WTC11 (cell line): ENCODE measurements at regions not wholly inside any gene's neighbourhood (a gene's known extent, or its start where the extent isn't known, plus 50 kb on each side); places are given as distances from the start of the nearest gene placed in this dataset.

ENCODE experiments used
- ATAC-seq: fragments of 200-7000 bp; cut with Tn5 transposase; 2 replicates; pipeline ENCODE4 v1.10.0; 2021; ENCODE audit warnings: mild to moderate bottlenecking, moderate library complexity
- CTCF ChIA-PET: fragments of 300-600 bp; sonication (Branson Sonifier 250); formaldehyde crosslinking; loops from one replicate; lab custom pipeline; 2021; ENCODE audit warnings: antibody characterized with exemption; lab: Charles Lee
- POLR2A ChIA-PET: fragments of 350-600 bp; sonication (Branson Sonifier 250); formaldehyde crosslinking; loops from one replicate; lab custom pipeline; 2021; ENCODE audit warnings: antibody characterized with exemption; lab: Charles Lee
- DNase-seq: peaks from one replicate; pipeline ENCODE4 v3.0.0; 2021; ENCODE audit warnings: low spot score
- H3K27ac Mint-ChIP-seq: 2 replicates; pipeline ENCODE4 v1.8.0; 2021; ENCODE audit warnings: mixed read lengths
- H3K27me3 Mint-ChIP-seq: 2 replicates; pipeline ENCODE4 v1.8.0; 2021; ENCODE audit warnings: low read depth, mild to moderate bottlenecking, moderate library complexity, mixed read lengths
- H3K36me3 Mint-ChIP-seq: 2 replicates; pipeline ENCODE4 v1.8.0; 2021; ENCODE audit warnings: mixed read lengths
- H3K4me1 Mint-ChIP-seq: 2 replicates; pipeline ENCODE4 v1.8.0; 2022; ENCODE audit warnings: mixed read lengths
- H3K4me3 Mint-ChIP-seq: 2 replicates; pipeline ENCODE4 v1.8.0; 2021; ENCODE audit warnings: mild to moderate bottlenecking, moderate library complexity, mixed read lengths
- H3K9me3 Mint-ChIP-seq: 2 replicates; pipeline ENCODE4 v1.8.0; 2021; ENCODE audit warnings: mixed read lengths
- CREM ChIP-seq: sonication (generic); formaldehyde crosslinking; IDR thresholded peaks from 2 replicates; pipeline ENCODE4 v1.8.1; 2022; ENCODE audit warnings: mild to moderate bottlenecking, missing genetic modification reagents, moderate library complexity
- E2F1 ChIP-seq: sonication (generic); formaldehyde crosslinking; IDR thresholded peaks from 2 replicates; pipeline ENCODE4 v1.8.0; 2022; ENCODE audit warnings: mild to moderate bottlenecking, missing genetic modification reagents
- HMGA2 ChIP-seq: fragments of 250-450 bp; sonication (Bioruptor Pico); IDR thresholded peaks from 2 replicates; pipeline ENCODE4 v1.4.0; 2021; ENCODE audit warnings: mild to moderate bottlenecking, moderate library complexity
- PREB ChIP-seq: sonication (generic); formaldehyde crosslinking; IDR thresholded peaks from 2 replicates; pipeline ENCODE4 v1.8.1; 2022; ENCODE audit warnings: mild to moderate bottlenecking, missing genetic modification reagents, moderate library complexity, borderline replicate concordance
- TEAD4 ChIP-seq: sonication (generic); formaldehyde crosslinking; IDR thresholded peaks from 2 replicates; pipeline ENCODE4 v1.8.0; 2022; ENCODE audit warnings: mild to moderate bottlenecking, missing genetic modification reagents
- ZNF219 ChIP-seq: sonication (generic); formaldehyde crosslinking; IDR thresholded peaks from 2 replicates; pipeline ENCODE4 v1.8.0; 2023; ENCODE audit warnings: missing genetic modification reagents, mild to moderate bottlenecking, borderline replicate concordance
- ZNF281 ChIP-seq: sonication (generic); formaldehyde crosslinking; IDR thresholded peaks from 2 replicates; pipeline ENCODE4 v1.8.0; 2023; ENCODE audit warnings: mild to moderate bottlenecking, missing genetic modification reagents
- ZSCAN18 ChIP-seq: fragments of 250-450 bp; sonication (Bioruptor Pico); IDR thresholded peaks from 2 replicates; pipeline ENCODE4 v2.1.2; 2022; ENCODE audit warnings: mild to moderate bottlenecking, moderate library complexity
- TF ChIP-seq, protein P1 (sequence below): sonication (generic); formaldehyde crosslinking; IDR thresholded peaks from 2 replicates; pipeline ENCODE4 v1.8.1; 2023; ENCODE audit warnings: mild to moderate bottlenecking, missing genetic modification reagents
- TF ChIP-seq, protein P2 (sequence below): sonication (generic); formaldehyde crosslinking; IDR thresholded peaks from 2 replicates; pipeline ENCODE4 v1.8.1; 2022; ENCODE audit warnings: missing genetic modification reagents, borderline replicate concordance
- TF ChIP-seq, protein P3 (sequence below): sonication (generic); formaldehyde crosslinking; IDR thresholded peaks from 2 replicates; pipeline ENCODE4 v1.8.1; 2022; ENCODE audit warnings: low read depth, missing genetic modification reagents, borderline replicate concordance
- TF ChIP-seq, protein P4 (sequence below): fragments of 250-450 bp; sonication (Bioruptor Pico); IDR thresholded peaks from 2 replicates; pipeline ENCODE4 v1.9.0; 2021; ENCODE audit warnings: mild to moderate bottlenecking

DNA sequence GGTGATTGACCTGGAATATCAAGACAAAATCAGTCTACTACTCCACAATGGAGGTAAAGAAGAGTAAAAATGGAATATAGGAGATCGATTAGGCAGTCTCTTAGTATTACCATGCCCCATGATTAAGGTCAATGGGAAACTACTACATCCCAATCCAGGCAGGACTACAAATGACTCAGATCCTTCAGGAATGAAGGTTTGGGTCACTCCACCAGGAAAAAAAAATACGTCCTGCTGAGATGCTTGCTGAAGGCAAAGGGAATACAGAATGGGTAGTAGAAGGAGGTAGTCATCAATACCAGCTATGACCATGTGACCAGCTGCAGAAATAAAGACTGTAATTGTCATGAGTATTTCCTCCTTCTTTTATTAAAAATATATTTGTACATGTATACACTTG lies 103.4 kb upstream of the NPAS2 start (continued):
- TF ChIP-seq, protein P1, sequence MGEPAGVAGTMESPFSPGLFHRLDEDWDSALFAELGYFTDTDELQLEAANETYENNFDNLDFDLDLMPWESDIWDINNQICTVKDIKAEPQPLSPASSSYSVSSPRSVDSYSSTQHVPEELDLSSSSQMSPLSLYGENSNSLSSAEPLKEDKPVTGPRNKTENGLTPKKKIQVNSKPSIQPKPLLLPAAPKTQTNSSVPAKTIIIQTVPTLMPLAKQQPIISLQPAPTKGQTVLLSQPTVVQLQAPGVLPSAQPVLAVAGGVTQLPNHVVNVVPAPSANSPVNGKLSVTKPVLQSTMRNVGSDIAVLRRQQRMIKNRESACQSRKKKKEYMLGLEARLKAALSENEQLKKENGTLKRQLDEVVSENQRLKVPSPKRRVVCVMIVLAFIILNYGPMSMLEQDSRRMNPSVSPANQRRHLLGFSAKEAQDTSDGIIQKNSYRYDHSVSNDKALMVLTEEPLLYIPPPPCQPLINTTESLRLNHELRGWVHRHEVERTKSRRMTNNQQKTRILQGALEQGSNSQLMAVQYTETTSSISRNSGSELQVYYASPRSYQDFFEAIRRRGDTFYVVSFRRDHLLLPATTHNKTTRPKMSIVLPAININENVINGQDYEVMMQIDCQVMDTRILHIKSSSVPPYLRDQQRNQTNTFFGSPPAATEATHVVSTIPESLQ (CRISPR knock-in tag) = no peak
- TF ChIP-seq, protein P2, sequence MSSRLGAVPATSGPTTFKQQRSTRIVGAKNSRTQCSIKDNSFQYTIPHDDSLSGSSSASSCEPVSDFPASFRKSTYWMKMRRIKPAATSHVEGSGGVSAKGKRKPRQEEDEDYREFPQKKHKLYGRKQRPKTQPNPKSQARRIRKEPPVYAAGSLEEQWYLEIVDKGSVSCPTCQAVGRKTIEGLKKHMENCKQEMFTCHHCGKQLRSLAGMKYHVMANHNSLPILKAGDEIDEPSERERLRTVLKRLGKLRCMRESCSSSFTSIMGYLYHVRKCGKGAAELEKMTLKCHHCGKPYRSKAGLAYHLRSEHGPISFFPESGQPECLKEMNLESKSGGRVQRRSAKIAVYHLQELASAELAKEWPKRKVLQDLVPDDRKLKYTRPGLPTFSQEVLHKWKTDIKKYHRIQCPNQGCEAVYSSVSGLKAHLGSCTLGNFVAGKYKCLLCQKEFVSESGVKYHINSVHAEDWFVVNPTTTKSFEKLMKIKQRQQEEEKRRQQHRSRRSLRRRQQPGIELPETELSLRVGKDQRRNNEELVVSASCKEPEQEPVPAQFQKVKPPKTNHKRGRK = no peak
- no peak for TF ChIP-seq HMGA2
- no peak for TF ChIP-seq CREM (CRISPR knock-in tag)
- TF ChIP-seq ZNF281 (CRISPR knock-in tag) = no peak
- TF ChIP-seq, protein P3, sequence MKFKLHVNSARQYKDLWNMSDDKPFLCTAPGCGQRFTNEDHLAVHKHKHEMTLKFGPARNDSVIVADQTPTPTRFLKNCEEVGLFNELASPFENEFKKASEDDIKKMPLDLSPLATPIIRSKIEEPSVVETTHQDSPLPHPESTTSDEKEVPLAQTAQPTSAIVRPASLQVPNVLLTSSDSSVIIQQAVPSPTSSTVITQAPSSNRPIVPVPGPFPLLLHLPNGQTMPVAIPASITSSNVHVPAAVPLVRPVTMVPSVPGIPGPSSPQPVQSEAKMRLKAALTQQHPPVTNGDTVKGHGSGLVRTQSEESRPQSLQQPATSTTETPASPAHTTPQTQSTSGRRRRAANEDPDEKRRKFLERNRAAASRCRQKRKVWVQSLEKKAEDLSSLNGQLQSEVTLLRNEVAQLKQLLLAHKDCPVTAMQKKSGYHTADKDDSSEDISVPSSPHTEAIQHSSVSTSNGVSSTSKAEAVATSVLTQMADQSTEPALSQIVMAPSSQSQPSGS (CRISPR knock-in tag) = no peak
- TF ChIP-seq ZNF219 (CRISPR knock-in tag) = no peak
- no peak for TF ChIP-seq ZSCAN18 (CRISPR knock-in tag)
- TF ChIP-seq, protein P4, sequence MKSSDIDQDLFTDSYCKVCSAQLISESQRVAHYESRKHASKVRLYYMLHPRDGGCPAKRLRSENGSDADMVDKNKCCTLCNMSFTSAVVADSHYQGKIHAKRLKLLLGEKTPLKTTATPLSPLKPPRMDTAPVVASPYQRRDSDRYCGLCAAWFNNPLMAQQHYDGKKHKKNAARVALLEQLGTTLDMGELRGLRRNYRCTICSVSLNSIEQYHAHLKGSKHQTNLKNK (CRISPR knock-in tag) = no peak

DNA sequence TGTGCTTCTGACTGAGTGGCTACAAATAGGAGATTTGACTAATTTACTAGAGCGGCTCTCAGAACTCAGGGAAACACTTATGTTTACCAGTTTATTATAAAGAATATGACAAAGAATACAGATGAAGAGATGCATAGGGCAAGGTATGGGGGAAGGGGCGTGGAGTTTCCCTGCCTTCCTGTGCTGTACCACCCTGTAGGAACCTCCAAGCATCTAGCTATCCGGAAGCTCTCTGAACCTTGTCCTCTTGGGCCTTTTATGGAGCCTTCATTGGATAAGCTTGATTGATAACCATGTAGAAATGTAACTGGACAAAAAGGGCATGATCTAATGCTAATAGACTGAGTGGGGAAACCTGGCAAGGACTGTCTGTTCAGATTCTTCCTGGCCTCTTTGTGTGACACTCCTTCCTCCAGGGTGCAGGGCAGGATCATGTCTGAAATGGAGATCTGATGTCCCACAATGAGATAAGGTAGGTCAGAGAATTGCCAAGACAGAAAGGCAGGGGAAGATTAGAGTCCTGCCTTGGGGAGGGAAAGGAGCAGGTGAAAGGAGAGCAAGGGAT lies 101.8 kb upstream of the NPAS2 start:
- Mint-ChIP-seq H3K4me3 (no peak overlapping the region), H3K36me3 (no peaks in the 10 kb centered on the region), H3K27ac (no peak overlapping the region), H3K9me3 (no peaks in the 10 kb centered on the region; the same call in 1 of the 2 replicates), H3K27me3 (no peaks in the 10 kb centered on the region), H3K4me1 (no peaks in the 10 kb centered on the region)
- no peak for TF ChIP-seq PREB (CRISPR knock-in tag)
- TF ChIP-seq E2F1 (CRISPR knock-in tag) = no peak
- TF ChIP-seq TEAD4 = no peak
- DNase-seq (no peak), ATAC-seq (no peak)
- ChIA-PET POLR2A (no interaction called here), CTCF (no interaction called here)
